ENCODE measurements at regions not wholly inside any gene's neighbourhood (a gene's known extent, or its start where the extent isn't known, plus 50 kb on each side); places are given as distances from the start of the nearest gene placed in this dataset.
"Not testable (repeated sequence)": the region's sequence is repeated elsewhere in the genome, so short reads cannot be mapped to it uniquely, and the experiment has no call there.

- no peak for DNase-seq (ENCODE audit: low spot score)
Observed at GRCh38 chr18:46179306-46179705, 75.1 kb downstream of the HAUS1 start.

GRCh38 chr18:46182633-46183358, 78.6 kb downstream of the HAUS1 start:
- no peak for DNase-seq (ENCODE audit: low spot score)

- DNase-seq (ENCODE audit: low spot score), result not testable (repeated sequence)
Observed at GRCh38 chr18:46184296-46184695, 80.1 kb downstream of the HAUS1 start.

DNA sequence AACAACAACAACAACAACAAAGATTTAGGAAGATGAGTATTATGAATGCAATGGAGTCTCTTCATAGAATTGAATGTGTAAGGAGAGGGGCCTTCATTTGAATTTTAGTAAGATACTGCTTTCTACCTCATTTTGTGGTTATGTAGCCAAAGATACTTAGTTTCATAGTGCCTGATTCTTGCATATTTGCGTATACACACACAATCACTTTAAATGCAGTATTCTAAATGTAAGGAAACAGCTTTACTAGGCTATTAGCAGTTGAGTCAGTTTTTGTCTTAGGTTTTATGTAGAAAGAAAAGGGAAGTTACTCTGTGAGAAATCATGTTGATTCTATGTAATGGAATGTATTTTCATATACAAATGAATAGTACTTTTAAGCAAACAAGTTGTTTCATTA, 80.5 kb downstream of the HAUS1 start:
- no peak for DNase-seq (ENCODE audit: low spot score)

GRCh38 chr18:46190667-46191066, 86.5 kb downstream of the HAUS1 start:
- no peak for DNase-seq (ENCODE audit: low spot score)

DNA sequence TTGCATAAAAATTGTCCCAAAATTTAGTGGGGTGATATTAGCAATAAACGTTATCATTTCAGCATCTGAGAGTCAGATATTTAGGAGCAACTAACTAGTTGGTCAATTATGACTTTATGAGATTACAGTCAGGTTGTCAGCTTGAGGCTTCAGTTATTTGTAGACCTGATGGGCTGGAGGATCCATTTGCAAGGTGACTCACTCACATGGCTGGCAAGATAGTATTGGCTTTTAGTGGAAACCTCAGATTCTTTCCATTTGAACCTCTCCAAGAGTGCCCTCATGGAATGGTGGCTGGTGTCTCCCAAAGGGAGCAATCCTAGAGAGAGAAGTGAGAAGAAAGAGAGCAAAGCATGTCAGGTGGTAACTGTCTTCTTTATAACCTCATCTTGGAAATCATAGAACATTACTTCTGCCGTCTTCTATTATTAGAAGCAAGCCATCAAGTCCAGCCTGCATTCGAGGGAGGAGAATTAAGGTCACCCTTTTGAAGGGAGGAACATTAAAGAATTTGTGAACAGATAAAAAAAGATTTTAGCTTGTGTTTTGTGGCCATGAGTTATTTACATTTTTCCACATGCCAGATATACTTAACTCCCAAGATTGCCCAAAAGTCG, 92.5 kb downstream of the HAUS1 start:
- DNase-seq (ENCODE audit: low spot score), result no peak

DNA sequence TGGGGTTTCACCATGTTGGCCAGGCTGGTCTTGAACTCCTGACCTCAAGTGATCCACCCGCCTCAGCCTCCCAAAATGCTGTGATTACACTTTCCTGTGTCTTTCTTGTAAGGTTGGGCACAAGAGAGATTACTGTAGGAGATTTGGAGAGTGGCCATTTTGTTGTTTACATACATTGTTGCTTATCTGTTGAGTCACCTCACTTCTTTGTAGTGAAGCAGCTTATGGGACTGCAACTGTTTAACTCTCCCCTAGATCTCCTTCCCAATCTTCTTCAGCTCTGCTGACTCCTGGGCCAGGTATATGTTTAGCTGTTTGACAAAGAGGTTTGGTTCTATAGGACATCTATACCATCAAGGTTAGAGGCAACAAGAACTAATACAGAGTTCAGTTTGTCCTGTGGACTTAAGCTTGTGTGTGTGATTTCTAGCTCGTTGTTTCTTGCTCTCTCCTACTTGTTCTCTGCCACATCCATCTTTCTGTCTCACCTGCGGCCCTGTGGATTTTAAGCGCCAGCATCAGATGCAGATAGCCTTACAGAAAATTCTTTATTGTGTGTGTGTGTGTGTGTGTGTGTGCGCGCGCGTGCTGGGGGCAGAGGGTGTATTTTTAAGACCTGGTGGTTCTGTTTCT, 95.4 kb downstream of the HAUS1 start:
- DNase-seq (ENCODE audit: low spot score), result no peak

GRCh38 chr18:46200178-46201055, 96.2 kb downstream of the HAUS1 start:
- DNase-seq (ENCODE audit: low spot score), result not testable (repeated sequence)

- no peak for DNase-seq (ENCODE audit: low spot score)
Observed at GRCh38 chr18:46204143-46204542, 100.0 kb downstream of the HAUS1 start.

DNA sequence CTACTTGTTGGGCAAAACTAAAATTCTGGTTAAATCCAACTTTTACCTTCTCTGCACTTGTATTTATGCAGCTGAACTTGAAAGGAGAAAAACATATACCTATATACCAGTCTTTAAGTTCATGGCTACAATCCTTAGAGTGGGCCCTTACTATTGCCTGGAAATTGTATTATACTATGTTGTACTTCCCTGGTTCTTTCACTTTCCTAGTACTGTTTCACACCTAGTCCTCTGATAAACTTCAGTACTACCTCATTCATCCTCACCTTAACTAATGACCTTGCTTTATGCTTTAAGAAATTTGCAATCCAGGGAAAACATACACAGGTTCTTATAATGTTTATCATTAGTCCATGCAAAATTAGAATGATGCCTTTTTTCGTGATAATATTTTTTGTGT, 103.8 kb downstream of the HAUS1 start:
- DNase-seq (ENCODE audit: low spot score), result no peak

DNA sequence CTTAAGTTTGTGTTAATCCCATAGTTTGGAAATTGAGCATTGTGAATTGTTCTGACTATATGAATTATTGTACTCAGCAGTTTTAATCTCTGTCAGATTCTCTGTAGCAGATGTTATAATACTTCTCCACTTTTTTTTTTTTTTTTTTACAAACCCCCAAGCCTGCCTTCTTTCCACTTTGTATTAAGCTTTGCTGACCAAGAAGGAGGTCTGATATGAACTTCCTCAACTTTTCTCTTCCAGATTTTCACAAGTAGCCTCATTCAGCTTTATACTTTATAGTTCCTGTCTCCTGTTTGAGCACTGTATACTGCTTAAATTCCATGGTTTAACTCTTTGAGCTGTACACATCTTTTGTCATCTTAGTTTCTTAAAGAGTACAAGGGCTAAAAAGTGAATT, 105.0 kb downstream of the HAUS1 start:
- DNase-seq (ENCODE audit: low spot score), result no peak

- DNase-seq (ENCODE audit: low spot score), result no peak
Observed at GRCh38 chr18:46211816-46212215, 107.6 kb downstream of the HAUS1 start.

DNA sequence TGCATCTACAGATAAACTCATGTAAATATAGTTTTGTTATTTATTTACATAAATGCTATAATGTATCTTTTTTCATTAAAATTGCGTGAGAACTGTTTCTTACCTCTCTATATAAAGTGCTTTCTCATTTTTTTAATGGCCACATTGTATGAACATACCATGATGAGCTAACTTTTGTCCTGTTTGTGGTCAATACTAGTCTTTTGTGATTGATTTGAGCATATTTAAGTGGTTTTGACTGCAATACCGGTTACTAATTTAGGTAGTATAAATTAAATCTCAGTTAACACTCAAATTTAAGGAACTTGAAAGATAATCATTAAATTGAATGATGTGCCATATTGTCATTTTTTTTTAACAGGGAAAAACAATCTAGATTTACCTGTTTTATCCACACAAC, 108.2 kb downstream of the HAUS1 start:
- no peak for DNase-seq (ENCODE audit: low spot score)

- DNase-seq (ENCODE audit: low spot score), result no peak
Observed at GRCh38 chr18:46213295-46213694, 109.1 kb downstream of the HAUS1 start.

DNA sequence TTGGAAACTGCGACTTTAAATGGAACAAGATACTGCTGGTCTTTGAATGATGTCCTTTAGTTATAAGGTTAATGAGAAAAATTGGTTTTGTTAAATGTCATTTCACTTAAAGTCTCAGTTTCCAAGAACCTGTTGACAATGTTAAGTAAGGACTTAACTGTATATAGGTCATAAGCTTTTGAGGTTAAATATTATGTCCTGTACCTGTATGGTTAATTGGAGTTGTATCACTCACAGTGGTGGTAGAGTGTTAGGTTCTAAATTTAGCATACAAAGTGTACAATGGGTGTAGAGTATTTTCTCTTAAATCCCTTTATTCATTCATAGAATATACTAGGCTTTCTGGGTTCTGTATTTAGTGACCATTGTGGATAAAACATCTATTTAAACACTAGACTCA, 110.2 kb downstream of the HAUS1 start:
- no peak for DNase-seq (ENCODE audit: low spot score)

DNA sequence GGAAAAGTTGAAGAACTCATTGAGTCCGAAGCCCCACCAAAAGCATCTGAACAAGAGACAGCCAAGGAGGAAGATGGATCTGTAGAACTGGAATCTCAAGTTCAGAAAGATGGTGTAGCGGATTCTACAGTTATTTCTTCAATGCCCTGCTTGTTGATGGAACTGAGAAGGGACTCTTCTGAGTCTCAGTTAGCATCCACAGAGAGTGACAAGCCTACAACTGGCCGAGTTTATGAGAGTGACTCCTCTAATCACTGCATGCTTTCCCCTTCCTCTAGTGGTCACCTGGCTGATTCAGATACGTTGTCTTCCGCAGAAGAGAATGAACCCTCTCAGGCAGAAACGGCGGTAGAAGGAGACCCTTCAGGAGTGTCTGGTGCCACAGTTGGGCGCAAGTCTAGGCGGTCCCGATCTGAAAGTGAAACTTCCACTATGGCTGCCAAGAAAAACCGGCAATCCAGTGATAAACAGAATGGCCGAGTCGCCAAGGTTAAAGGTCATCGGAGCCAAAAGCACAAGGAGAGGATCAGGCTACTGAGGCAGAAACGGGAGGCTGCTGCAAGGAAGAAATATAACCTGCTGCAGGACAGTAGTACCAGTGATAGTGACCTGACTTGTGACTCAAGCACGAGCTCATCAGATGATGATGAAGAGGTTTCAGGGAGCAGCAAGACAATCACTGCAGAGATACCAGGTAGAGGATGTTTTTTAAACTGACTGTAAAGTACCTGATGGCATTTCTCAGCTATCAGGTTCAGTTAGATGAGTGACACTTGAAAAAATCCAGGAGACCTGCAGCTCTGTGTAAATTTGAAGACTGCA, 111.9 kb downstream of the HAUS1 start:
- DNase-seq (ENCODE audit: low spot score), result no peak

GRCh38 chr18:46220116-46220515, 115.9 kb downstream of the HAUS1 start:
- DNase-seq (ENCODE audit: low spot score), result no peak

DNA sequence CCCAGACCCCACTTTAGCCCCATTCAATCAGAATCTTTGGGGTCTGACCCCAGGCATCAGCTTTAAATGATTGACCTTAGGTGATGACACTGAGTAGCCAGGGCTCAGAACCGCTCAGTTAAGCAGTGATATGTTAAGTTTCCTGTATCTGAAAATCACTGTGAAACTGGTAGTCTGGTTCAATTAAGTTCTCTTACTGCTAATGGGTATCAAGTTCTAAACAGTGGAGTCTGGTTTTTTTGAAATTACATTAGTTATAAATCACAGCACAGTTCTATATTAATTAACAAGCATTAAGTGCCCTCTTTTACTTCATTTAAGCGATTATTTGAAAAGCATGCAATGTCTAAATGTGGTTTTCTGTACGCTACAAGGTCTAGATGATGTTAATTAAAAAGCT, 117.9 kb downstream of the HAUS1 start:
- no peak for DNase-seq (ENCODE audit: low spot score)

DNA sequence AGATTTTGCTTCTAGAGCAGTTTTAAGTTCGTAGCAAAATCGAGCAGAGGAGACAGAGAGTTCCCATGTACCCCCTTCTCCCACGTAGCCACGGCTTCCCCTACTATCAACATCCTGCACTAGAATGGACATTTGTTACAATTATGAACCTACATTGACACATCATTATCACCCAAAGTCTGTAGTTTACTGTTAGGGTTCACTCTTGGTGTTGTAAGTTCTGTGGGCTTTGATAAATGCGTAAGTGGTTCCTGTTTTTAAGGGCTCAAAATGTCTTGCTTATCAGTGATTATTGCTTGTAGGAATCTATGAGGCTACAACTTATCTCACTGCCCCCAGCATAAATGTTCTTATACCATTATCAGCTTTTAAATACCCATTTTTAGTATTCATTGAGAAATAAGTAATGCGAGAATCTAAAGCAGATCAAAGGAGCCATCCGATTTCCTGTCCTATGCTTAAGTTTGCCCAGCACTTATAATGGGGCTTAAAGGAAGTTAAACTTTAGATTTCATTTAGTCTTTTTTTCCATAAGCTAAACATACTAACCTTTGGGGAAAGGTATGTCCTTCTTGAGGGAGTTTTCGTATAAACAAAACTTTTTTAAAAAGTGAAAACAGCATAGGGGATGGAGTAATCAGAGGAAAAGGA, 118.7 kb downstream of the HAUS1 start:
- no peak for DNase-seq (ENCODE audit: low spot score)

GRCh38 chr18:46224181-46224775, 120.1 kb downstream of the HAUS1 start:
- no peak for DNase-seq (ENCODE audit: low spot score)

DNA sequence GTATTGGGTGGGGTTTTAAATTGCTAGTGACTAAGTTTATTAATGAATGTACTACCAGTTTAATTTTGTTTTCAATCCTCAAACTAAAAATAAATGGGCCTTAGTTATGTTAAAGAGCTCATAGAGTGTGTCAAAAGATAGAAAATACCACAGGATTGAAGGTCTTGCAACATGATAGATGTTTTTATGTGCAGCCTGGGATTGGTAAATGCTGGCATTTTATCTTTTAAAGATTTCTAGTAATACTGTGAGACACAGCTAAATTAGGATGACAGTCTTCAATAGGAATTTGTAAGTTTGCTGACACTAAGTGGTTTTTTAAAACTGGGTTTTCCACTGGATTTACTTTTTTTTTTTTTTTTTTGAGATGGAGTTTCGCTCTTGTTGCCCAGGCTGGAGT, 122.3 kb downstream of the HAUS1 start:
- no peak for DNase-seq (ENCODE audit: low spot score)
